K562 (cell line): ENCODE measurements at regions not wholly inside any gene's neighbourhood (a gene's known extent, or its start where the extent isn't known, plus 50 kb on each side); places are given as distances from the start of the nearest gene placed in this dataset.

Experiments
- ATAC-seq: fragments of 200-7000 bp; cut with Tn5 transposase; 3 replicates; pipeline ENCODE4 v1.9.1; 2020; ENCODE audit warnings: moderate library complexity
- BruUV-seq: library from RNA; stranded (reverse); fragments of 400-500 nt; replicated peaks from 2 replicates; lab custom pipeline; 2021; lab: Mats Ljungman, UMichigan
- CTCF ChIA-PET: fragments of 300-600 bp; formaldehyde crosslinking; extraction: SDS; loops from one replicate; lab custom pipeline; 2021; ENCODE audit warnings: low intra/inter-chr PET ratio; lab: Yijun Ruan, JAX
- POLR2A ChIA-PET: fragments of 300-600, 350-650 bp; sonication (Branson Sonifier 250); formaldehyde crosslinking; extraction: SDS; loops from one replicate; lab custom pipeline; 2021; ENCODE audit warnings: antibody characterized with exemption, inconsistent platforms; lab: Yijun Ruan, JAX
- DNase-seq, 4 experiments: peaks; one replicate each; pipeline versions ENCODE4 v3.0.0 to v3.0.0-alpha.2; 2011 to 2018; ENCODE audit warnings: low spot score in 3 of 4, mixed read lengths in 3 of 4; ENCODE audit errors: extremely low read depth in 1 of 4
- FAIRE-seq: peaks from 2 replicates; lab custom pipeline; 2011; peaks lifted over from hg19 to GRCh38; lab: Jason Lieb, UNC
- H2AFZ ChIP-seq: 2 replicates; pipeline ENCODE4 v1.6.0; 2011; ENCODE audit warnings: low read depth, low read length, control low read depth, inconsistent platforms
- H3K27ac ChIP-seq: fragments of 200-600 bp; 3 replicates; pipeline ENCODE4 v1.8.0; 2011; ENCODE audit warnings: low read depth, mild to moderate bottlenecking, control low read depth, inconsistent platforms, low read length, moderate library complexity, mixed read lengths; ENCODE audit errors: extremely low read depth
- H3K27me3 ChIP-seq, 2 experiments: fragments of 300-600 bp in 1 of 2; 2 replicates in 1 of 2; 3 replicates in 1 of 2; pipeline versions ENCODE4 v1.6.0 to v1.8.0; 2011; ENCODE audit warnings: inconsistent platforms in 2 of 2, low read length in 2 of 2, mild to moderate bottlenecking in 1 of 2, mixed read lengths in 1 of 2, moderate library complexity in 1 of 2; ENCODE audit not compliant: control insufficient read depth in 2 of 2, insufficient read depth in 2 of 2
- H3K36me3 ChIP-seq: fragments of 300-600 bp; 3 replicates; pipeline ENCODE4 v1.8.0; 2011; ENCODE audit warnings: mild to moderate bottlenecking, low read length, inconsistent platforms; ENCODE audit not compliant: control insufficient read depth, insufficient read depth
- H3K4me1 ChIP-seq, 2 experiments: fragments of 200-600 bp in 1 of 2; replicated peaks in 1 of 2; 2 replicates in 1 of 2; 3 replicates in 1 of 2; pipeline versions ENCODE4 v1.5.1 to v1.8.0; 2011; ENCODE audit warnings: inconsistent platforms in 2 of 2, low read length in 2 of 2, mild to moderate bottlenecking in 1 of 2, mixed read lengths in 1 of 2, moderate library complexity in 1 of 2; ENCODE audit not compliant: control insufficient read depth in 2 of 2, insufficient read depth in 2 of 2
- H3K4me2 ChIP-seq: 2 replicates; pipeline ENCODE4 v1.6.1; 2011; ENCODE audit warnings: low read length, control low read depth, inconsistent platforms, mixed read lengths; ENCODE audit not compliant: insufficient read depth
- H3K4me3 ChIP-seq: fragments of 200-600 bp; sonication (generic), shearing (Covaris generic); 2 replicates; pipeline ENCODE4 v1.5.1; 2016; ENCODE audit warnings: control low read depth, inconsistent platforms
- H3K79me2 ChIP-seq: fragments of 200-600 bp; 3 replicates; pipeline ENCODE4 v1.8.0; 2011; ENCODE audit warnings: low read length, inconsistent platforms; ENCODE audit not compliant: control insufficient read depth, insufficient read depth
- H3K9ac ChIP-seq, 2 experiments: 2 replicates each; pipeline versions ENCODE4 v1.6.0 to v1.6.1; 2011; ENCODE audit warnings: low read depth in 2 of 2, low read length in 2 of 2, control low read depth in 1 of 2, inconsistent platforms in 1 of 2, mild to moderate bottlenecking in 1 of 2, mixed read lengths in 1 of 2; ENCODE audit not compliant: insufficient read depth in 1 of 2
- H3K9me1 ChIP-seq: one replicate; pipeline ENCODE4 v1.6.0; 2011; ENCODE audit warnings: inconsistent platforms, mild to moderate bottlenecking, low read length, moderate library complexity; ENCODE audit not compliant: control insufficient read depth, insufficient read depth
- H3K9me3 ChIP-seq: replicated peaks from 2 replicates; pipeline ENCODE4 v1.5.1; 2011; ENCODE audit warnings: low read depth, low read length, inconsistent platforms; ENCODE audit not compliant: control insufficient read depth, insufficient read depth
- H4K20me1 ChIP-seq: replicated peaks from 2 replicates; pipeline ENCODE4 v1.6.1; 2011; ENCODE audit warnings: low read length, inconsistent platforms, mixed read lengths; ENCODE audit not compliant: control insufficient read depth, insufficient read depth
- BRF1 ChIP-seq: IDR thresholded peaks from 3 replicates; pipeline ENCODE4 v1.6.1; 2011; ENCODE audit warnings: borderline replicate concordance, mild to moderate bottlenecking; ENCODE audit not compliant: insufficient read length; ENCODE audit errors: extremely low read depth
- DIDO1 ChIP-seq: fragments of 450-650 bp; IDR thresholded peaks from 2 replicates; pipeline ENCODE4 v1.6.1; 2016; ENCODE audit warnings: low read depth, missing biosample characterization, missing genetic modification characterization
- HIVEP1 ChIP-seq: fragments of 250-450 bp; sonication (Bioruptor Pico); IDR thresholded peaks from 2 replicates; pipeline ENCODE4 v1.4.0; 2020; ENCODE audit warnings: mild to moderate bottlenecking
- PTBP1 ChIP-seq: fragments of 200-400 bp; formaldehyde crosslinking; IDR thresholded peaks from 2 replicates; pipeline ENCODE4 v1.6.1; 2017; ENCODE audit warnings: low read depth, low read length
- ZBTB8A ChIP-seq: fragments of 450-650 bp; IDR thresholded peaks from 2 replicates; pipeline ENCODE4 v1.6.1; 2018; ENCODE audit warnings: mild to moderate bottlenecking, moderate library complexity; ENCODE audit not compliant: partially characterized antibody
- ZKSCAN3 ChIP-seq: fragments of 250-450 bp; sonication (Bioruptor Pico); IDR thresholded peaks from 2 replicates; pipeline ENCODE4 v1.4.0; 2020
- ZNF79 ChIP-seq: fragments of 250-450 bp; sonication (Bioruptor Pico); IDR thresholded peaks from 2 replicates; pipeline ENCODE4 v1.4.0; 2020; ENCODE audit warnings: low read depth, mild to moderate bottlenecking, moderate library complexity
- ZSCAN29 ChIP-seq: fragments of 450-650 bp; IDR thresholded peaks from 2 replicates; pipeline ENCODE4 v1.6.1; 2017
- WGBS: fragments of 100-300 bp; shearing (Covaris generic); methylation state at CpG from one replicate; pipeline ENCODE4 v1.1.6; 2016; ENCODE audit warnings: low coverage, mixed read lengths; ENCODE audit not compliant: insufficient coverage; ENCODE audit errors: missing lambda C conversion rate; 5-methylcytosine and 5-hydroxymethylcytosine counted together
- in situ Hi-C: fragments of 300-500 bp; cut with MboI; formaldehyde crosslinking; loops from 4 replicates; pipeline ENCODE4 v1.15.0; 2018; ENCODE audit warnings: inconsistent platforms, mixed read lengths
- intact Hi-C: fragments of 100-400 bp; cut with micrococcal nuclease; formaldehyde crosslinking; loops from 2 replicates; pipeline ENCODE4 v1.14.2; 2022
- TF ChIP-seq, protein P1 (sequence below), 2 experiments: fragments of 450-650 bp in 1 of 2; IDR thresholded peaks; 2 replicates each; pipeline ENCODE4 v1.6.1; 2011 to 2017; ENCODE audit warnings: low read depth in 2 of 2, antibody characterized with exemption in 1 of 2, borderline replicate concordance in 1 of 2, low read length in 1 of 2, mild to moderate bottlenecking in 1 of 2, mixed read lengths in 1 of 2; ENCODE audit not compliant: control insufficient read depth in 1 of 2
- TF ChIP-seq, protein P2 (sequence below), 2 experiments: fragments of 450-650 bp in 1 of 2; sonication (generic) in 1 of 2; formaldehyde crosslinking in 1 of 2; IDR thresholded peaks; 2 replicates each; pipeline versions ENCODE4 v1.7.1 to v1.9.0; 2016 to 2022; ENCODE audit warnings: inconsistent platforms in 1 of 2, mild to moderate bottlenecking in 1 of 2, missing genetic modification reagents in 1 of 2

GRCh38 chr10:107727767-107728317, 563.3 kb upstream of the SORCS1 start:
- intact Hi-C loops (no loop called here), in situ Hi-C loops (no loop called here)
- CTCF ChIA-PET: no interaction called here
- POLR2A ChIA-PET: no interaction called here
- DNase-seq (no peak), ATAC-seq (no peak), FAIRE-seq (no peak)
- Histone ChIP-seq H3K27me3 (no peaks in the 10 kb centered on the region), H3K36me3 (no peaks in the 10 kb centered on the region), H3K4me2 (no peak overlapping the region), H3K79me2 (no peaks in the 10 kb centered on the region), H2AFZ (no peak overlapping the region), H3K27ac (no peak overlapping the region), H4K20me1 (no peaks in the 10 kb centered on the region), H3K4me3 (no peak overlapping the region), H3K9me1 (no peaks in the 10 kb centered on the region), H3K9ac (no peak overlapping the region), H3K4me1 (no peaks in the 10 kb centered on the region), H3K9me3 (no peaks in the 10 kb centered on the region)
- WGBS: 0% methylated on average over 2 of the region's 2 CpGs
- BruUV-seq: no TSS peak
- TF ChIP-seq DIDO1 (tag): no peak
- TF ChIP-seq ZNF79: no peak
- no peak for TF ChIP-seq BRF1
- TF ChIP-seq ZSCAN29: no peak
- no peak for TF ChIP-seq HIVEP1
- TF ChIP-seq, protein P1, sequence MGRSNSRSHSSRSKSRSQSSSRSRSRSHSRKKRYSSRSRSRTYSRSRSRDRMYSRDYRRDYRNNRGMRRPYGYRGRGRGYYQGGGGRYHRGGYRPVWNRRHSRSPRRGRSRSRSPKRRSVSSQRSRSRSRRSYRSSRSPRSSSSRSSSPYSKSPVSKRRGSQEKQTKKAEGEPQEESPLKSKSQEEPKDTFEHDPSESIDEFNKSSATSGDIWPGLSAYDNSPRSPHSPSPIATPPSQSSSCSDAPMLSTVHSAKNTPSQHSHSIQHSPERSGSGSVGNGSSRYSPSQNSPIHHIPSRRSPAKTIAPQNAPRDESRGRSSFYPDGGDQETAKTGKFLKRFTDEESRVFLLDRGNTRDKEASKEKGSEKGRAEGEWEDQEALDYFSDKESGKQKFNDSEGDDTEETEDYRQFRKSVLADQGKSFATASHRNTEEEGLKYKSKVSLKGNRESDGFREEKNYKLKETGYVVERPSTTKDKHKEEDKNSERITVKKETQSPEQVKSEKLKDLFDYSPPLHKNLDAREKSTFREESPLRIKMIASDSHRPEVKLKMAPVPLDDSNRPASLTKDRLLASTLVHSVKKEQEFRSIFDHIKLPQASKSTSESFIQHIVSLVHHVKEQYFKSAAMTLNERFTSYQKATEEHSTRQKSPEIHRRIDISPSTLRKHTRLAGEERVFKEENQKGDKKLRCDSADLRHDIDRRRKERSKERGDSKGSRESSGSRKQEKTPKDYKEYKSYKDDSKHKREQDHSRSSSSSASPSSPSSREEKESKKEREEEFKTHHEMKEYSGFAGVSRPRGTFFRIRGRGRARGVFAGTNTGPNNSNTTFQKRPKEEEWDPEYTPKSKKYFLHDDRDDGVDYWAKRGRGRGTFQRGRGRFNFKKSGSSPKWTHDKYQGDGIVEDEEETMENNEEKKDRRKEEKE (IDR thresholded peaks at IDR 0.05; ENCODE audit: borderline replicate concordance in 1 of 2, control insufficient read depth in 1 of 2, low read depth in 2 of 2, low read length in 1 of 2): no peak
- TF ChIP-seq, protein P2, sequence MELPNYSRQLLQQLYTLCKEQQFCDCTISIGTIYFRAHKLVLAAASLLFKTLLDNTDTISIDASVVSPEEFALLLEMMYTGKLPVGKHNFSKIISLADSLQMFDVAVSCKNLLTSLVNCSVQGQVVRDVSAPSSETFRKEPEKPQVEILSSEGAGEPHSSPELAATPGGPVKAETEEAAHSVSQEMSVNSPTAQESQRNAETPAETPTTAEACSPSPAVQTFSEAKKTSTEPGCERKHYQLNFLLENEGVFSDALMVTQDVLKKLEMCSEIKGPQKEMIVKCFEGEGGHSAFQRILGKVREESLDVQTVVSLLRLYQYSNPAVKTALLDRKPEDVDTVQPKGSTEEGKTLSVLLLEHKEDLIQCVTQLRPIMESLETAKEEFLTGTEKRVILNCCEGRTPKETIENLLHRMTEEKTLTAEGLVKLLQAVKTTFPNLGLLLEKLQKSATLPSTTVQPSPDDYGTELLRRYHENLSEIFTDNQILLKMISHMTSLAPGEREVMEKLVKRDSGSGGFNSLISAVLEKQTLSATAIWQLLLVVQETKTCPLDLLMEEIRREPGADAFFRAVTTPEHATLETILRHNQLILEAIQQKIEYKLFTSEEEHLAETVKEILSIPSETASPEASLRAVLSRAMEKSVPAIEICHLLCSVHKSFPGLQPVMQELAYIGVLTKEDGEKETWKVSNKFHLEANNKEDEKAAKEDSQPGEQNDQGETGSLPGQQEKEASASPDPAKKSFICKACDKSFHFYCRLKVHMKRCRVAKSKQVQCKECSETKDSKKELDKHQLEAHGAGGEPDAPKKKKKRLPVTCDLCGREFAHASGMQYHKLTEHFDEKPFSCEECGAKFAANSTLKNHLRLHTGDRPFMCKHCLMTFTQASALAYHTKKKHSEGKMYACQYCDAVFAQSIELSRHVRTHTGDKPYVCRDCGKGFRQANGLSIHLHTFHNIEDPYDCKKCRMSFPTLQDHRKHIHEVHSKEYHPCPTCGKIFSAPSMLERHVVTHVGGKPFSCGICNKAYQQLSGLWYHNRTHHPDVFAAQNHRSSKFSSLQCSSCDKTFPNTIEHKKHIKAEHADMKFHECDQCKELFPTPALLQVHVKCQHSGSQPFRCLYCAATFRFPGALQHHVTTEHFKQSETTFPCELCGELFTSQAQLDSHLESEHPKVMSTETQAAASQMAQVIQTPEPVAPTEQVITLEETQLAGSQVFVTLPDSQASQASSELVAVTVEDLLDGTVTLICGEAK (IDR thresholded peaks at IDR 0.05): no peak
- TF ChIP-seq, protein P2 (CRISPR knock-in tag; IDR thresholded peaks at IDR 0.05): no peak
- no peak for TF ChIP-seq ZBTB8A
- TF ChIP-seq ZKSCAN3 (CRISPR knock-in tag): no peak
- no peak for TF ChIP-seq PTBP1
